Vagina (tissue), 2 donors: ENCODE measurements at regions not wholly inside any gene's neighbourhood (a gene's known extent, or its start where the extent isn't known, plus 50 kb on each side); places are given as distances from the start of the nearest gene placed in this dataset.

Experiments
- CTCF ChIP-seq, 3 experiments: fragments of 450-650 bp in 2 of 3; fragments of 200-600 bp in 1 of 3; sonication (generic) in 1 of 3; IDR thresholded peaks; one replicate each; pipeline ENCODE4 v1.5.1; 2017 to 2019; ENCODE audit warnings: antibody characterized with exemption in 3 of 3, mild to moderate bottlenecking in 2 of 3, moderate library complexity in 2 of 3
- POLR2AphosphoS5 ChIP-seq, 2 donors: sonication (generic); formaldehyde crosslinking; IDR thresholded peaks; one replicate each; pipeline ENCODE4 v1.9.0; 2017; ENCODE audit warnings: antibody characterized with exemption in 2 of 2, mild to moderate bottlenecking in 2 of 2, low read depth in 1 of 2; ENCODE audit not compliant: insufficient read depth in 1 of 2

- TF ChIP-seq CTCF (IDR thresholded peaks at IDR 0.05) = no peak
- TF ChIP-seq POLR2AphosphoS5 (IDR thresholded peaks at IDR 0.05; ENCODE audit: insufficient read depth in 1 of 2, low read depth in 1 of 2) = no peak
Observed at GRCh38 chr14:26735811-26736210, 138.0 kb upstream of the NOVA1 start.
